ENCODE measurements at regions not wholly inside any gene's neighbourhood (a gene's known extent, or its start where the extent isn't known, plus 50 kb on each side); places are given as distances from the start of the nearest gene placed in this dataset.

GRCh38 chr16:85522842-85523601, 90.1 kb upstream of the GSE1 start:
- TF ChIP-seq, protein P1, sequence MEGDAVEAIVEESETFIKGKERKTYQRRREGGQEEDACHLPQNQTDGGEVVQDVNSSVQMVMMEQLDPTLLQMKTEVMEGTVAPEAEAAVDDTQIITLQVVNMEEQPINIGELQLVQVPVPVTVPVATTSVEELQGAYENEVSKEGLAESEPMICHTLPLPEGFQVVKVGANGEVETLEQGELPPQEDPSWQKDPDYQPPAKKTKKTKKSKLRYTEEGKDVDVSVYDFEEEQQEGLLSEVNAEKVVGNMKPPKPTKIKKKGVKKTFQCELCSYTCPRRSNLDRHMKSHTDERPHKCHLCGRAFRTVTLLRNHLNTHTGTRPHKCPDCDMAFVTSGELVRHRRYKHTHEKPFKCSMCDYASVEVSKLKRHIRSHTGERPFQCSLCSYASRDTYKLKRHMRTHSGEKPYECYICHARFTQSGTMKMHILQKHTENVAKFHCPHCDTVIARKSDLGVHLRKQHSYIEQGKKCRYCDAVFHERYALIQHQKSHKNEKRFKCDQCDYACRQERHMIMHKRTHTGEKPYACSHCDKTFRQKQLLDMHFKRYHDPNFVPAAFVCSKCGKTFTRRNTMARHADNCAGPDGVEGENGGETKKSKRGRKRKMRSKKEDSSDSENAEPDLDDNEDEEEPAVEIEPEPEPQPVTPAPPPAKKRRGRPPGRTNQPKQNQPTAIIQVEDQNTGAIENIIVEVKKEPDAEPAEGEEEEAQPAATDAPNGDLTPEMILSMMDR (IDR thresholded peaks at IDR 0.05), result no peak
- no peak for TF ChIP-seq POLR2A (IDR thresholded peaks at IDR 0.05)

All from thyroid gland (tissue), 4 donors.